ENCODE measurements at regions not wholly inside any gene's neighbourhood (a gene's known extent, or its start where the extent isn't known, plus 50 kb on each side); places are given as distances from the start of the nearest gene placed in this dataset.

DNA sequence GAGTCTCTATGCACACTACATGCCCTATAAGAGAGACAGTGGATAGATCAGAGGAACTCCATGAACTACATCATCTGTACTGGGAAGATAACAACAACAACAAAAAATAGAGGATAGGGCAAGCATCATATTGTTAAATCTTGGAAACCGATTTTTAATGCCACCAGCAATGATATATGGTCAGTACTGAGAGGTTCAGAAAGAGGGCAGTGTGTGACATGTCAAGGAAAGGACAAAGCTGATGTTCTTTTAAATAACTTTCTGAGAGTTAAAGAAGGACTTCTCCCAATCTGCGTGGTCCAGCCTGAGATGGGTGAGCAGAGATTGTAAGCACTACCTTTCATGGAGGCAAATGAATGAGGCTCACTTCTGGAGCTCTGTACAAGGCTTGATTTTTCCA is 62.0 kb upstream of the PHF24 start:
- H3K4me3 Mint-ChIP-seq: no peak overlapping the region
- WGBS, 2 experiments (ENCODE audit: insufficient coverage in 1 of 2, insufficient read length in 1 of 2): 32 to 52% methylated on average over 2 of the region's 2 CpGs
- no peak overlapping the region for H3K27ac ChIP-seq (ENCODE audit: low read depth, low read length)
- no peak overlapping the region for H3K4me3 ChIP-seq (ENCODE audit: low read length)
- H3K27me3 Mint-ChIP-seq (ENCODE audit: insufficient read depth): peaks cover 60% of the 10 kb centered on the region
- DNase-seq: no peak
- no peaks in the 10 kb centered on the region for H3K9me3 ChIP-seq (ENCODE audit: control insufficient read depth, low read length)
- no peaks in the 10 kb centered on the region for H3K4me1 Mint-ChIP-seq
- H3K4me1 ChIP-seq (ENCODE audit: control insufficient read depth, insufficient read depth, low read length): no peaks in the 10 kb centered on the region
- no peak overlapping the region for H3K27ac Mint-ChIP-seq
- no peaks in the 10 kb centered on the region for H3K9me3 Mint-ChIP-seq
- TF ChIP-seq, protein P1, sequence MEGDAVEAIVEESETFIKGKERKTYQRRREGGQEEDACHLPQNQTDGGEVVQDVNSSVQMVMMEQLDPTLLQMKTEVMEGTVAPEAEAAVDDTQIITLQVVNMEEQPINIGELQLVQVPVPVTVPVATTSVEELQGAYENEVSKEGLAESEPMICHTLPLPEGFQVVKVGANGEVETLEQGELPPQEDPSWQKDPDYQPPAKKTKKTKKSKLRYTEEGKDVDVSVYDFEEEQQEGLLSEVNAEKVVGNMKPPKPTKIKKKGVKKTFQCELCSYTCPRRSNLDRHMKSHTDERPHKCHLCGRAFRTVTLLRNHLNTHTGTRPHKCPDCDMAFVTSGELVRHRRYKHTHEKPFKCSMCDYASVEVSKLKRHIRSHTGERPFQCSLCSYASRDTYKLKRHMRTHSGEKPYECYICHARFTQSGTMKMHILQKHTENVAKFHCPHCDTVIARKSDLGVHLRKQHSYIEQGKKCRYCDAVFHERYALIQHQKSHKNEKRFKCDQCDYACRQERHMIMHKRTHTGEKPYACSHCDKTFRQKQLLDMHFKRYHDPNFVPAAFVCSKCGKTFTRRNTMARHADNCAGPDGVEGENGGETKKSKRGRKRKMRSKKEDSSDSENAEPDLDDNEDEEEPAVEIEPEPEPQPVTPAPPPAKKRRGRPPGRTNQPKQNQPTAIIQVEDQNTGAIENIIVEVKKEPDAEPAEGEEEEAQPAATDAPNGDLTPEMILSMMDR (conservative IDR thresholded peaks at IDR 0.05): peak; percentile 64
- H3K27me3 ChIP-seq (ENCODE audit: control insufficient read depth, insufficient read depth, low read length, poor library complexity, severe bottlenecking): peaks cover 65% of the 10 kb centered on the region
- no peak overlapping the region for H3K9ac ChIP-seq (ENCODE audit: extremely low read depth, low read length, poor library complexity, severe bottlenecking)
- H3K36me3 ChIP-seq (ENCODE audit: control insufficient read depth, insufficient read depth, low read length): no peaks in the 10 kb centered on the region
- H3K36me3 Mint-ChIP-seq (ENCODE audit: low read depth): no peaks in the 10 kb centered on the region

DNA sequence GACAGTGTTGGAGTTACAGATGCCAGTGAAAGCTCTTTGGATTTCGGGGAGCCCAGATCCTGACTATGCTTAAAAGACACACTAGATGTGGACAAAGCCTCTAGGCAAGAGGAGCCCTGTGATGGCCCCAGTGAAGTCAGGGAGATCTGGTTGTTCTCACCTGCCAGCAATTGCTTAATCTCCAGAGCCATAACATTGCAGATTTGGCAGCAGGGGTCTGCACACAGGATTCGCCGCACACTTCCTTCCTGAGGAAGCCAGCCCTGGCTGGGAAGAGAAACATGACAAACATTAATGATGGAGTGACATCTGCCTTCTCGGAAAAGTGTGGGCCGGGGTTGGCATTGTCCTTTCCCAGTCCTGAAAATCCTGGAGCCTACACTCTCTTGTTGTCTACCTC is 65.2 kb upstream of the PHF24 start:
- Mint-ChIP-seq H3K27ac (no peak overlapping the region), H3K9me3 (no peaks in the 10 kb centered on the region), H3K36me3 (ENCODE audit: low read depth) (no peaks in the 10 kb centered on the region), H3K27me3 (ENCODE audit: insufficient read depth) (peaks cover 50% of the 10 kb centered on the region), H3K4me1 (no peaks in the 10 kb centered on the region), H3K4me3 (no peak overlapping the region)
- TF ChIP-seq, protein P1 (conservative IDR thresholded peaks at IDR 0.05): no peak
- Histone ChIP-seq H3K27me3 (ENCODE audit: control insufficient read depth, insufficient read depth, low read length, poor library complexity, severe bottlenecking) (peaks cover 74% of the 10 kb centered on the region), H3K27ac (ENCODE audit: low read depth, low read length) (no peak overlapping the region), H3K9ac (ENCODE audit: extremely low read depth, low read length, poor library complexity, severe bottlenecking) (no peak overlapping the region), H3K36me3 (ENCODE audit: control insufficient read depth, insufficient read depth, low read length) (no peaks in the 10 kb centered on the region), H3K4me1 (ENCODE audit: control insufficient read depth, insufficient read depth, low read length) (no peaks in the 10 kb centered on the region), H3K4me3 (ENCODE audit: low read length) (no peak overlapping the region), H3K9me3 (ENCODE audit: control insufficient read depth, low read length) (no peaks in the 10 kb centered on the region)
- no peak for DNase-seq
- 76 to 81% methylated on average over 4 to 5 of the region's 5 CpGs for WGBS, 2 experiments (ENCODE audit: insufficient coverage in 1 of 2, insufficient read length in 1 of 2)

DNA sequence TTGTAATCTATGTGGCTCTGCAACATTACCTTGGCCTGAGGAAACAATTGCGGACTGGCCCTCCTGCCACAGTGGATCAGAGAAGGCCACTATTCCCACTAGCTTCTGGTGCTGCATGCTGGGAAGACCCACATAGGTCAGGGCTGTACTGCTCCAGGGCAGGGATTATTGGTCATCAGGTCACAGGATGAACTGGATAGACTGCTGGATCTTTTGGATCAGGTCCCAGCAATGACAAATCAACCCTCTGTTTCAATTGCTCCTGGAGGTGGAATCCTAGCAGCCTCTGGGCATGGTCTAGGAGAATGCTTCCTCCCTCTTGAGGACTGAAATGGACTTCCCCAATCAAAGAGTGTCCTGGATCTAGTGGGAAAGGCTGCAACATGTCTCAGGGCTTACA is 66.7 kb upstream of the PHF24 start:
- H3K27me3 ChIP-seq (ENCODE audit: control insufficient read depth, insufficient read depth, low read length, poor library complexity, severe bottlenecking): peaks cover 73% of the 10 kb centered on the region
- H3K4me3 ChIP-seq (ENCODE audit: low read length): no peak overlapping the region
- no peak overlapping the region for H3K4me3 Mint-ChIP-seq
- no peaks in the 10 kb centered on the region for H3K4me1 ChIP-seq (ENCODE audit: control insufficient read depth, insufficient read depth, low read length)
- H3K27me3 Mint-ChIP-seq (ENCODE audit: insufficient read depth): peaks cover 39% of the 10 kb centered on the region
- no peak overlapping the region for H3K27ac ChIP-seq (ENCODE audit: low read depth, low read length)
- H3K36me3 ChIP-seq (ENCODE audit: control insufficient read depth, insufficient read depth, low read length): no peaks in the 10 kb centered on the region
- H3K27ac Mint-ChIP-seq: no peak overlapping the region
- no peaks in the 10 kb centered on the region for H3K9me3 Mint-ChIP-seq
- no peak for DNase-seq
- 91 to 94% methylated on average over 1 of the region's 1 CpG for WGBS, 2 experiments (ENCODE audit: insufficient coverage in 1 of 2, insufficient read length in 1 of 2)
- TF ChIP-seq, protein P1 (conservative IDR thresholded peaks at IDR 0.05): no peak
- H3K36me3 Mint-ChIP-seq (ENCODE audit: low read depth): no peaks in the 10 kb centered on the region
- no peaks in the 10 kb centered on the region for H3K4me1 Mint-ChIP-seq
- H3K9ac ChIP-seq (ENCODE audit: extremely low read depth, low read length, poor library complexity, severe bottlenecking): no peak overlapping the region
- H3K9me3 ChIP-seq (ENCODE audit: control insufficient read depth, low read length): no peaks in the 10 kb centered on the region
